Lower leg skin (tissue), 3 donors: ENCODE measurements at regions not wholly inside any gene's neighbourhood (a gene's known extent, or its start where the extent isn't known, plus 50 kb on each side); places are given as distances from the start of the nearest gene placed in this dataset.

Experiments used
- CTCF ChIP-seq, 3 donors: fragments of 450-650 bp; IDR thresholded peaks; one replicate each; pipeline ENCODE4 v1.5.1; 2016; ENCODE audit warnings: antibody characterized with exemption in 3 of 3, mild to moderate bottlenecking in 3 of 3, moderate library complexity in 2 of 3
- POLR2A ChIP-seq, 2 donors: fragments of 450-650 bp; IDR thresholded peaks; one replicate each; pipeline ENCODE4 v1.6.1; 2016 to 2017; ENCODE audit warnings: antibody characterized with exemption in 2 of 2, mild to moderate bottlenecking in 1 of 2, moderate library complexity in 1 of 2

- no peak for TF ChIP-seq CTCF (IDR thresholded peaks at IDR 0.05)
- no peak for TF ChIP-seq POLR2A (IDR thresholded peaks at IDR 0.05)
Measured at GRCh38 chr15:62823561-62823960, 219.0 kb upstream of the TPM1 start.
